GM12892 (cell line): ENCODE measurements at regions not wholly inside any gene's neighbourhood (a gene's known extent, or its start where the extent isn't known, plus 50 kb on each side); places are given as distances from the start of the nearest gene placed in this dataset.

Source experiments
- POLR2A ChIP-seq: IDR thresholded peaks from 2 replicates; pipeline ENCODE4 v1.6.1; 2011; ENCODE audit warnings: low read depth, low read length, control low read depth
- POLR2AphosphoS5 ChIP-seq: IDR thresholded peaks from 2 replicates; pipeline ENCODE4 v1.6.1; 2011; ENCODE audit warnings: low read depth, low read length, control low read depth
- TAF1 ChIP-seq: IDR thresholded peaks from 2 replicates; pipeline ENCODE4 v1.6.1; 2011; ENCODE audit warnings: low read depth, mild to moderate bottlenecking, control low read depth, low read length, borderline replicate concordance

GRCh38 chr3:39639344-39640236 is 169.8 kb upstream of the MYRIP start:
- TF ChIP-seq POLR2AphosphoS5: no peak
- no peak for TF ChIP-seq POLR2A
- TF ChIP-seq TAF1: no peak
